ENCODE measurements at regions not wholly inside any gene's neighbourhood (a gene's known extent, or its start where the extent isn't known, plus 50 kb on each side); places are given as distances from the start of the nearest gene placed in this dataset.
"Not testable (repeated sequence)": the region's sequence is repeated elsewhere in the genome, so short reads cannot be mapped to it uniquely, and the experiment has no call there.

- no peak for TF ChIP-seq JUND (IDR thresholded peaks at IDR 0.05; ENCODE audit: low read depth)
- in situ Hi-C loops (cut with HindIII; ENCODE audit: low pct_unique_long_range_greater_than_20kb, low sequenced_read_pairs): no loop called here
- no peak for DNase-seq (ENCODE audit: low read depth in 1 of 2, low spot score in 1 of 2)
These were observed 114.7 kb downstream of the RTP5 start for GRCh38 chr2:241984271-241984655.

GRCh38 chr2:241984658-241985057, 115.1 kb downstream of the RTP5 start:
- in situ Hi-C loops (cut with HindIII; ENCODE audit: low pct_unique_long_range_greater_than_20kb, low sequenced_read_pairs): no loop called here
- TF ChIP-seq JUND (IDR thresholded peaks at IDR 0.05; ENCODE audit: low read depth): no peak
- DNase-seq (ENCODE audit: low read depth in 1 of 2, low spot score in 1 of 2): no peak

- in situ Hi-C loops (cut with HindIII; ENCODE audit: low pct_unique_long_range_greater_than_20kb, low sequenced_read_pairs); DNase-seq (ENCODE audit: low read depth in 1 of 2, low spot score in 1 of 2): not testable (repeated sequence)
These were observed 115.8 kb downstream of the RTP5 start for GRCh38 chr2:241985161-241985985.

GRCh38 chr2:241985986-241986329, 116.4 kb downstream of the RTP5 start:
- in situ Hi-C loops (cut with HindIII; ENCODE audit: low pct_unique_long_range_greater_than_20kb, low sequenced_read_pairs): no loop called here
- no peak for DNase-seq (ENCODE audit: low read depth in 1 of 2, low spot score in 1 of 2)
- TF ChIP-seq JUND (IDR thresholded peaks at IDR 0.05; ENCODE audit: low read depth): no peak

GRCh38 chr2:241986836-241987641, 117.5 kb downstream of the RTP5 start:
- DNase-seq (ENCODE audit: low read depth in 1 of 2, low spot score in 1 of 2): no peak
- no peak for TF ChIP-seq JUND (IDR thresholded peaks at IDR 0.05; ENCODE audit: low read depth)
- in situ Hi-C loops (cut with HindIII; ENCODE audit: low pct_unique_long_range_greater_than_20kb, low sequenced_read_pairs): no loop called here

- DNase-seq (ENCODE audit: low read depth in 1 of 2, low spot score in 1 of 2): no peak
- TF ChIP-seq JUND (IDR thresholded peaks at IDR 0.05; ENCODE audit: low read depth): no peak
- in situ Hi-C loops (cut with HindIII; ENCODE audit: low pct_unique_long_range_greater_than_20kb, low sequenced_read_pairs): no loop called here
These were observed 118.2 kb downstream of the RTP5 start for GRCh38 chr2:241987726-241988125.

- no peak for TF ChIP-seq JUND (IDR thresholded peaks at IDR 0.05; ENCODE audit: low read depth)
- in situ Hi-C loops (cut with HindIII; ENCODE audit: low pct_unique_long_range_greater_than_20kb, low sequenced_read_pairs): no loop called here
These were observed 118.6 kb downstream of the RTP5 start for GRCh38 chr2:241988146-241988545.

GRCh38 chr2:241989074-241989473, 119.5 kb downstream of the RTP5 start:
- no peak for TF ChIP-seq JUND (IDR thresholded peaks at IDR 0.05; ENCODE audit: low read depth)
- DNase-seq (ENCODE audit: low read depth in 1 of 2, low spot score in 1 of 2): no peak
- in situ Hi-C loops (cut with HindIII; ENCODE audit: low pct_unique_long_range_greater_than_20kb, low sequenced_read_pairs): no loop called here

More at GRCh38 chr2:241988146-241988545, 118.6 kb downstream of the RTP5 start:
- no peak for DNase-seq (ENCODE audit: low read depth in 1 of 2, low spot score in 1 of 2)

- in situ Hi-C loops (cut with HindIII; ENCODE audit: low pct_unique_long_range_greater_than_20kb, low sequenced_read_pairs): no loop called here
- no peak for TF ChIP-seq JUND (IDR thresholded peaks at IDR 0.05; ENCODE audit: low read depth)
- no peak for DNase-seq (ENCODE audit: low read depth in 1 of 2, low spot score in 1 of 2)
These were observed 120.9 kb downstream of the RTP5 start for GRCh38 chr2:241990466-241990865.

GRCh38 chr2:241991299-241991698, 121.8 kb downstream of the RTP5 start:
- no peak for DNase-seq (ENCODE audit: low read depth in 1 of 2, low spot score in 1 of 2)
- in situ Hi-C loops (cut with HindIII; ENCODE audit: low pct_unique_long_range_greater_than_20kb, low sequenced_read_pairs): no loop called here
- no peak for TF ChIP-seq JUND (IDR thresholded peaks at IDR 0.05; ENCODE audit: low read depth)

- no peak for TF ChIP-seq JUND (IDR thresholded peaks at IDR 0.05; ENCODE audit: low read depth)
- in situ Hi-C loops (cut with HindIII; ENCODE audit: low pct_unique_long_range_greater_than_20kb, low sequenced_read_pairs): no loop called here
- no peak for DNase-seq (ENCODE audit: low read depth in 1 of 2, low spot score in 1 of 2)
These were observed 123.2 kb downstream of the RTP5 start for GRCh38 chr2:241992753-241993152.

GRCh38 chr2:241993386-241994005, 124.0 kb downstream of the RTP5 start:
- no peak for DNase-seq (ENCODE audit: low read depth in 1 of 2, low spot score in 1 of 2)
- in situ Hi-C loops (cut with HindIII; ENCODE audit: low pct_unique_long_range_greater_than_20kb, low sequenced_read_pairs): no loop called here
- no peak for TF ChIP-seq JUND (IDR thresholded peaks at IDR 0.05; ENCODE audit: low read depth)

GRCh38 chr2:241994086-241994485, 124.6 kb downstream of the RTP5 start:
- no peak for DNase-seq (ENCODE audit: low read depth in 1 of 2, low spot score in 1 of 2)
- in situ Hi-C loops (cut with HindIII; ENCODE audit: low pct_unique_long_range_greater_than_20kb, low sequenced_read_pairs): no loop called here
- no peak for TF ChIP-seq JUND (IDR thresholded peaks at IDR 0.05; ENCODE audit: low read depth)
